ENCODE measurements at regions not wholly inside any gene's neighbourhood (a gene's known extent, or its start where the extent isn't known, plus 50 kb on each side); places are given as distances from the start of the nearest gene placed in this dataset.

- Mint-ChIP-seq H3K36me3 (ENCODE audit: low read depth) (no peaks in the 10 kb centered on the region), H3K4me1 (ENCODE audit: low read depth) (peaks cover 8% of the 10 kb centered on the region), H3K27ac (no peak overlapping the region), H3K27me3 (peaks cover 4% of the 10 kb centered on the region), H3K4me3 (no peak overlapping the region), H3K9me3 (peaks cover 7% of the 10 kb centered on the region)
- intact Hi-C loops (cut with micrococcal nuclease), result no loop called here
Measured at GRCh38 chr13:46994492-46994891, 97.6 kb upstream of the HTR2A start.

DNA sequence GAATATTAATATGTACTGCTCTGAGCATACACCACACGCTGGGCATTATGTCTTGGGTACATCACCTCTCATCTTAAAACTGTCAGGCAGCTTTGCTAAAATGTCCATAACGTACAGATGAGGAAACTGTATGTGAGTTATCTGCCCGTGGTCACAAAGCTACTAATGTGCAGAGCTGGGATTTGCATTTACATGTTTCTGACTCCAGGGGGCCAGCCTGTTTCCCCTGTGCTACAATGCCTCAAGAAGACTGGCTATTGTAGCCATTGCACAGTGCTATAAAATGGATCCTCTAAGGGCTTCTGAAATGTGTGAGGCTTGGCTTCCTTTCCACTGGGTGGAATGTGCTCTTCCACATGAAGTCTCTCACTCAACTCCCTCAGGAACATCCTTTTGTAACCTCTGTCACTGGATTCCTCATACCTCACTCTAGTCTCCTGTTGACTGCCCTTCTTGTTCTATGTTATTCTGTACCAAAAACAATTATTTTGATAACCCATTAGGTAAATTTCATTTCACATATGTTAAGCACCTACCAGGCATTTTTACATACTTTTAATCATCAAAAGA lies 95.6 kb upstream of the HTR2A start:
- Mint-ChIP-seq H3K36me3 (ENCODE audit: low read depth) (no peaks in the 10 kb centered on the region), H3K27ac (no peak overlapping the region), H3K27me3 (peaks cover 17% of the 10 kb centered on the region), H3K4me1 (ENCODE audit: low read depth) (peaks cover 8% of the 10 kb centered on the region), H3K9me3 (peaks cover 7% of the 10 kb centered on the region), H3K4me3 (no peak overlapping the region)
- intact Hi-C loops (cut with micrococcal nuclease), result no loop called here

- Mint-ChIP-seq H3K4me1 (ENCODE audit: low read depth) (peaks cover 18% of the 10 kb centered on the region), H3K9me3 (no peaks in the 10 kb centered on the region), H3K27me3 (peaks cover 31% of the 10 kb centered on the region), H3K36me3 (ENCODE audit: low read depth) (no peaks in the 10 kb centered on the region), H3K4me3 (no peak overlapping the region), H3K27ac (no peak overlapping the region)
- intact Hi-C loops (cut with micrococcal nuclease), result no loop called here
Measured at GRCh38 chr13:46983881-46984280, 87.0 kb upstream of the HTR2A start.

DNA sequence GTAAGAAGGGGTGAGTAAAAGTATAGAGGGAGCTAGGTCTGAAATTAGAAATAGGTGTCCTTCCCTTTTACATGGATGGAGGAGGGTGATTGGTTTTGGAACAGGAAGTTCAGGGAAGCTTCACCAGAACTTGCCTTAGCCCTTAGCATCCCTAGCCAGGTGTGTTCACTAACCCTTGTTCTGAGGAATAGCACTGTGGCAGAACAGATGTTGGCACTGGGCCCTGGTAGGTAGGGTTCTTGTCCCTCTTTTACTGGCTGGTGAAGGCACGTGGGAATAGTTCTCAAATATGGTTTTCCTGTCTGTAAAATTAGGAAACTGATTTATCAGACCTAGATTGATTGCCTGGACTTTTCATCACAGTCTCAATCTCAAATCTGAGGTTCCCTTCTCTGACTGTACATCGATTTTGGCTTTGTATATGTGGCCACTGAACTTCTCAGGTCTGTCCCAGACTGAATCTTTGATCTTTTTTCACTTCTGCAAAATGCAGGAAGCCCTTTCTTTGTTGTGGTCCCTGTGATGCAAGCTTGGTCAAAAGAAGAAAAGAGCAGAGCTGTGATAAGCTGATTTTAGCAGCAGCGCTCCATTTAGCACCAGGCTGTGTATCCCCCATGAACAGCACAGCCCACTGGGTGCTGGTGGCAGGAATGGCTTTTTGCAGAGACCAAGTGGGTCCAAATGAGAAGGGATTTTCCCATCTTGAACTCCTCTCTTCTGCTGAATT lies 86.2 kb upstream of the HTR2A start:
- H3K4me1 Mint-ChIP-seq (ENCODE audit: low read depth), result peaks cover 18% of the 10 kb centered on the region
- H3K27ac Mint-ChIP-seq, result no peak overlapping the region
- H3K36me3 Mint-ChIP-seq (ENCODE audit: low read depth), result no peaks in the 10 kb centered on the region
- H3K27me3 Mint-ChIP-seq, result peaks cover 24% of the 10 kb centered on the region
- intact Hi-C loops (cut with micrococcal nuclease), result no loop called here
- H3K9me3 Mint-ChIP-seq, result no peaks in the 10 kb centered on the region
- no peak overlapping the region for H3K4me3 Mint-ChIP-seq

DNA sequence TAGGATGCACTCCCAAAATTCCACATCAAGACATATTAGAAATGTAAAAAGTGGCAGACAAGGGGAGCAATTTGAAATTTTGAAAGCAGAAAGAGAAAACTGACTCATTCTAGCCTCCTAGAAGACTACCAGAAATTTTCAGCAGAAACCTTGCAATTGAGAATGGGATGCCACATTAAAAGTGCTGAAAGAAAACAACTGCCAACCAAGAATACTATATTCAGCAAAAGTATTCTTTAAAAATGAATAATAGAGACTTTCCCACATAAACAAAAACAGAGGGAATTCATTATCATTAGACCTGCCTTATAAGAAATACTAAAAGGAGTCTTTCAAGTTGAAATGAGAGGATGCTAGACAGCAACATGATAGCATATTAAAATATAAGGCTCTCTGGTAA lies 78.3 kb upstream of the HTR2A start:
- intact Hi-C loops (cut with micrococcal nuclease), result loop anchor here (5.0 kb wide), 1 partner anchor 622 kb away; no protein-coding TSS in a partner anchor

DNA sequence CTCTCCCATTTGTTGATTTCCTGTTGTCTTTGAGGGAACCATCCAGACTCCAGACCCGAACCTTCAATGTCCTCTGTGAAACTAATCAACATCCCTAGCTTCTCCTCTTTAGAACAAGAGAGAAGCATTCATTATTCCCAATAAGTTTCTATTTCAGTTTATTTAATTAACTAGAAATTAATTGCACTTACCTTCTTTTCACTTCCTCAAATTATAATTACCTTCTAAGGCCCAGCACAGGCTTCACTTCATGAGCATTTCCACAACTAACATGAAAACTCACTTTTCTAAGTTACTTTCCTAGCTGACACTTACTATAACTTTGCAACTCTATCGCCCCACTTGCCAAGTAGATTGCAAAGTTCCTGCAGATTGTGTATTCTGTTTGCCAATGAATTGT lies 71.6 kb upstream of the HTR2A start:
- Mint-ChIP-seq H3K4me3 (no peak overlapping the region), H3K27ac (no peak overlapping the region), H3K9me3 (no peaks in the 10 kb centered on the region), H3K4me1 (ENCODE audit: low read depth) (no peaks in the 10 kb centered on the region), H3K27me3 (no peaks in the 10 kb centered on the region), H3K36me3 (ENCODE audit: low read depth) (no peaks in the 10 kb centered on the region)
- intact Hi-C loops (cut with micrococcal nuclease), result no loop called here

More for the DNA sequence above, 78.3 kb upstream of the HTR2A start:
- Mint-ChIP-seq H3K9me3 (peaks cover 34% of the 10 kb centered on the region), H3K27ac (no peak overlapping the region), H3K4me1 (ENCODE audit: low read depth) (no peaks in the 10 kb centered on the region), H3K4me3 (no peak overlapping the region), H3K36me3 (ENCODE audit: low read depth) (no peaks in the 10 kb centered on the region), H3K27me3 (peaks cover 4% of the 10 kb centered on the region)

DNA sequence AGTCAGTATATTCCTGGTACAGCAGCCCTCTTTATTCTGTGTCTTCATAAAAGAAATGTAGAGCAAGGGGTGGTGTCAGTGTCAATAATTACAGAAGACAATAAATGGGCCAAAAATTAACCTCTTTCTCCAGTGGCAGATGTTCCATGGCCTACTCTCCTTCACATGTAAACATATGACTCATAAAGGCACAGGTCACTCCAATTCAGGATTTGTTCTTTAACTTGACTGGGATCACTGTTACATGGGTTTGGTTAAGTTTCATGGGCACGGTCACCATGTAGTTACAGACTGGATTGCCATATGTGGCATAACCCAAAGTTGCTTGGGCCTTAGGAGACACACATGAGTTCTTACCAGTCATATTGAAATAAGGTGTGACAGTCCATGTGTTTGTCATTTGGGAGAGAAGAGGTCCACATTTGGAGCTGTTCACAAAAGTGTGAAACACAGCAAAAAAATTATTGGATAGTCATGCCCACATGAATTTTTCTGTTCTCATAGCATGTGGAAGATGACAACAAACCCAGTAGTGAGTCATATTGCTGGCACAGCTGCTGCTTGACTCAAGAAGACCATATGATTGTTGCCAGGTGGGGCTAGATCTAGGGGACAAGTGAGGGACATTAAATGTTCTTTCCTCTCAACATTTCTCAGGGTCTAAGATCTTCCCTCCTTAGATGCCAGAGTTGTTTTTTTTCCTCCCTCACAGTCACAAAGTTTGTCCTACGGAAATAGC lies 68.1 kb upstream of the HTR2A start:
- Mint-ChIP-seq H3K27me3 (no peaks in the 10 kb centered on the region), H3K36me3 (ENCODE audit: low read depth) (no peaks in the 10 kb centered on the region), H3K4me3 (no peak overlapping the region), H3K27ac (no peak overlapping the region), H3K4me1 (ENCODE audit: low read depth) (peaks cover 10% of the 10 kb centered on the region), H3K9me3 (no peaks in the 10 kb centered on the region)
- intact Hi-C loops (cut with micrococcal nuclease), result no loop called here

- no peak overlapping the region for H3K27ac Mint-ChIP-seq
- H3K36me3 Mint-ChIP-seq (ENCODE audit: low read depth), result no peaks in the 10 kb centered on the region
- intact Hi-C loops (cut with micrococcal nuclease), result no loop called here
- H3K9me3 Mint-ChIP-seq, result no peaks in the 10 kb centered on the region
- H3K4me1 Mint-ChIP-seq (ENCODE audit: low read depth), result peaks cover 10% of the 10 kb centered on the region
- no peaks in the 10 kb centered on the region for H3K27me3 Mint-ChIP-seq
- no peak overlapping the region for H3K4me3 Mint-ChIP-seq
Measured at GRCh38 chr13:46963904-46964303, 67.1 kb upstream of the HTR2A start.

DNA sequence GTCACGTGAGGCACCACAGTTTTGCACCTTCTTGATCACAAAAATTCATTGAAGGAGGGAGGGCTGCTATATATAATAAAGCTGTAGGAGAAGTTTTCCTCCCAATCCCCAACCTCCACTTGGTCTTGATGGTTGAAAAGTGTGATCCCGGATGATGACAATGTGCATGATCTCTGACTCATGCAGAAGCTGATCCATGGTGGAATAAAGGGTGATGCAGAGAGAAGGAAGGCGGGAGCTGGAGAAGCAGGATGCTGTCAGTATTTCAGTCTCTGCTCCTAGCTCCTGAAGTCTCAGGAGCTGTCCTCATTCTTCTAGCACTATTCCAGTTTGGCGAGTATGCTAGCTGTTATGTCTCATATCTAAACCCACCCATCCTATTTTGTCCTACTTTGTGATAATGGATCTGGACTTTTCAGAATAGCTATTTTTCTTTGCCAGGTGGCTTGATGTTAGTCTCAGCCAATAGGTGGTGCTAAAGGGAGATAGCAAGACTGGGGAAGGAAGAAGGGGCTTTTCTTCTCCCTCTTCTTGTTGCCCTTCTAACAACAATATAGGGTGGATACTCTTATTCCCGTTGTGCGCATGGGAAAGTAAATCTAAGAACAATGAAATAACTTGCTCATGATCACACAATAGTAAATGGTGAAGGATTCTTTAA lies 65.6 kb upstream of the HTR2A start:
- Mint-ChIP-seq H3K36me3 (ENCODE audit: low read depth) (no peaks in the 10 kb centered on the region), H3K9me3 (no peaks in the 10 kb centered on the region), H3K4me3 (no peak overlapping the region), H3K27me3 (no peaks in the 10 kb centered on the region), H3K27ac (no peak overlapping the region), H3K4me1 (ENCODE audit: low read depth) (peaks cover 10% of the 10 kb centered on the region)
- intact Hi-C loops (cut with micrococcal nuclease), result no loop called here

DNA sequence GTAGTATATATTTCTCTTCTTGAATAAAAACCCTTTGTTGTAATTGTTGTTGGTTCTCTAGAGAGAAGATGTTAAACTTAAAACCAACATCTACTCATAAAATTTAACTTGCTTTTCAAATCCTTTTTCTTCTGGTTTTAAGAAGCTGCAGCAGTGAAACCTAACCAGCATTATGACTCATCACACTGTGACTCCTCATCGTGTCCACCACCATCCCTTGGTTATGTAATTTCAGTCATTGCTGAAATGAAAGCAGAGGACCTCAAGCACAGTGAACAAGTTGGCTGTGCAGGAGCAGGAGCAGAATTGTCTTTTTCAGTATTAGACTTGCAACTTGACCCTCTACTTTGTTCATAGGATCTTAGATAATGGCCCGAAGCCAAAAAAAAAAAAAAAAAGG lies 64.9 kb upstream of the HTR2A start:
- Mint-ChIP-seq H3K36me3 (ENCODE audit: low read depth) (no peaks in the 10 kb centered on the region), H3K4me3 (no peak overlapping the region), H3K27ac (no peak overlapping the region), H3K9me3 (no peaks in the 10 kb centered on the region), H3K27me3 (no peaks in the 10 kb centered on the region), H3K4me1 (ENCODE audit: low read depth) (peaks cover 10% of the 10 kb centered on the region)
- intact Hi-C loops (cut with micrococcal nuclease), result no loop called here

DNA sequence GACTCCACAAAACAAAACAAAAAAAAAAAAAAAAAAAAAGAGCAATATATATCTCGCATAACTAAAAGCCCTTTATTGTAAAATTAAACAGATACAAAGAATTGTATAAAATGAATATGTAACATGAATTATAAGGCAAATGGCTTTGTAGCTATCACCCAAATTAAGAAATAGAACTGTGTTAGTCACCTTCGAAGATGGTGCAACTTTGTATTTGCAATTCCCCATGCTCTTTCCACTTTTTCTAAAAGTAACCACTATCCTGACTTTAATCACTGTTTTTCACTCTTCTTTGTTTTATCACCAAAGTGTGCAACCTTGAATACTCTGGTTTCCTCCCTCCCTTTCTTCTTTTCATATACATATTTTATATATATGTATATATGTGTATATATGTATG lies 57.1 kb upstream of the HTR2A start:
- H3K4me3 Mint-ChIP-seq, result no peak overlapping the region
- no peak overlapping the region for H3K27ac Mint-ChIP-seq
- H3K9me3 Mint-ChIP-seq, result no peaks in the 10 kb centered on the region
- no peaks in the 10 kb centered on the region for H3K27me3 Mint-ChIP-seq
- peaks cover 8% of the 10 kb centered on the region for H3K4me1 Mint-ChIP-seq (ENCODE audit: low read depth)
- H3K36me3 Mint-ChIP-seq (ENCODE audit: low read depth), result no peaks in the 10 kb centered on the region
- intact Hi-C loops (cut with micrococcal nuclease), result no loop called here

DNA sequence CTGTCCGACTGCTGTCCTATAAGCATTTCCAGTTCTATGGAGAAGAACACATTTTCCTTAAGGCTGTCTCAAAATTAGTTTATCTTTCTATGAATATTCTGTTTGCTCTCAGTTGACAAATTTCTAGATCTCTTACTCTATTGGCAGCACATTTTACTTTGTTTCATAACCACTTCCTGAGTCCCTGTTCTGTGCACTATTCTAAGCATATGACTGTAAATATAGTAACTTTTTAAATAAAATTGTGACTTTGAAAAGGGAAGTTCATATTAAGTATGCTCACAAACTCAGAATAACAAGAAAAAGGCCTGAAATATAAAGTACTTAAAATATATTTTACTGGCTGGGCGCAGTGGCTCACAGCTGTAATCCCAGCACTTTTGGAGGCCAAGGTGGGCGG lies 56.5 kb upstream of the HTR2A start:
- Mint-ChIP-seq H3K27me3 (no peaks in the 10 kb centered on the region), H3K27ac (no peak overlapping the region), H3K4me3 (no peak overlapping the region), H3K4me1 (ENCODE audit: low read depth) (peaks cover 8% of the 10 kb centered on the region), H3K36me3 (ENCODE audit: low read depth) (no peaks in the 10 kb centered on the region), H3K9me3 (no peaks in the 10 kb centered on the region)
- intact Hi-C loops (cut with micrococcal nuclease), result no loop called here

DNA sequence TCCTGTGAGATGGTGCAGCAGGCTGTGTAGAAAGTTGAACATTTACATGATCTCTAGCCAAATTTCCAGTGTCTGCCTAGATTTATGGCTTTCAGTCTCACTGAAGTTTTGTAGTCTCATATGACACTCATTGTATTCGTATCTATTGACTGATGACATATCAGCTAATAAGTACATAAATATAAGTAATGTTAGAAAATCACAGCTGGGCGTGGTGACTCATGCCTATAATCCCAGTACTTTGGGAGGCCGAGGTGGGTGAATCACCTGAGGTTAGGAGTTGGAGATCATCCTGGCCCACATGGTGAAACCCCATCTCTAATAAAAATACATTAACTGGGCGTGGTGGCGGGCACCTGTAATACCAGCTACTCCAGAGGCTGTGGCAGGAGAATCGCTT lies 54.7 kb upstream of the HTR2A start:
- Mint-ChIP-seq H3K36me3 (ENCODE audit: low read depth) (no peaks in the 10 kb centered on the region), H3K4me1 (ENCODE audit: low read depth) (peaks cover 8% of the 10 kb centered on the region), H3K27me3 (no peaks in the 10 kb centered on the region), H3K4me3 (no peak overlapping the region), H3K9me3 (peaks cover 5% of the 10 kb centered on the region), H3K27ac (no peak overlapping the region)
- intact Hi-C loops (cut with micrococcal nuclease), result no loop called here

- Mint-ChIP-seq H3K4me3 (no peak overlapping the region), H3K36me3 (ENCODE audit: low read depth) (no peaks in the 10 kb centered on the region), H3K9me3 (peaks cover 28% of the 10 kb centered on the region), H3K27me3 (no peaks in the 10 kb centered on the region), H3K27ac (no peak overlapping the region), H3K4me1 (ENCODE audit: low read depth) (peaks cover 5% of the 10 kb centered on the region)
- intact Hi-C loops (cut with micrococcal nuclease), result no loop called here
Measured at GRCh38 chr13:46949211-46949610, 52.4 kb upstream of the HTR2A start.

Data from dendritic cell treated with granulocyte-macrophage colony-stimulating factor and Interleukin-4, amounts not matched to agents 40 ng/mL and 50 ng/mL, for 4 days (primary cell).